CD4-positive, CD25-positive, alpha-beta regulatory T cell (primary cell): ENCODE measurements at regions not wholly inside any gene's neighbourhood (a gene's known extent, or its start where the extent isn't known, plus 50 kb on each side); places are given as distances from the start of the nearest gene placed in this dataset.

Experiments
- ATAC-seq, 2 donors: fragments of 150-1000 bp; cut with Tn5 transposase; one replicate each; pipeline ENCODE4 v1.10.0; 2021; ENCODE audit warnings: low read depth in 2 of 2, moderate number of reproducible peaks in 2 of 2, moderate library complexity in 1 of 2
- DNase-seq, 3 donors: peaks; one replicate each; pipeline versions ENCODE4 v3.0.0 to v3.0.0-alpha.2; 2012 to 2022; ENCODE audit warnings: mixed read lengths in 1 of 3
- H3K27ac ChIP-seq: one replicate; pipeline ENCODE4 v1.7.0; 2013; ENCODE audit warnings: mild to moderate bottlenecking, low read length; ENCODE audit not compliant: insufficient read depth, poor library complexity, severe bottlenecking
- H3K27me3 ChIP-seq: one replicate; pipeline ENCODE4 v1.7.0; 2013; ENCODE audit warnings: low read length; ENCODE audit not compliant: control insufficient read depth, insufficient read depth
- H3K36me3 ChIP-seq: one replicate; pipeline ENCODE4 v1.7.0; 2013; ENCODE audit warnings: mild to moderate bottlenecking, low read length, moderate library complexity; ENCODE audit not compliant: control insufficient read depth, insufficient read depth
- H3K4me1 ChIP-seq: 2 replicates; pipeline ENCODE4 v1.7.0; 2013; ENCODE audit warnings: mild to moderate bottlenecking, low read length; ENCODE audit not compliant: insufficient read depth, control insufficient read depth, poor library complexity, severe bottlenecking
- H3K4me3 ChIP-seq: one replicate; pipeline ENCODE4 v1.7.0; 2013; ENCODE audit warnings: low read depth, mild to moderate bottlenecking, low read length, moderate library complexity
- H3K9me3 ChIP-seq, 2 experiments: 1 replicate in 1 of 2; 2 replicates in 1 of 2; pipeline ENCODE4 v1.7.0; 2013; ENCODE audit warnings: low read length in 2 of 2, mild to moderate bottlenecking in 1 of 2, moderate library complexity in 1 of 2; ENCODE audit not compliant: control insufficient read depth in 2 of 2
- H3K27ac Mint-ChIP-seq, 3 donors: one replicate each; pipeline ENCODE4 v1.8.0; 2020 to 2022; ENCODE audit warnings: mild to moderate bottlenecking in 3 of 3, mixed read lengths in 3 of 3, moderate library complexity in 2 of 3
- H3K27me3 Mint-ChIP-seq: one replicate; pipeline ENCODE4 v1.8.0; 2022; ENCODE audit warnings: mild to moderate bottlenecking, mixed read lengths
- H3K36me3 Mint-ChIP-seq: one replicate; pipeline ENCODE4 v1.8.0; 2020; ENCODE audit warnings: mixed read lengths
- H3K4me1 Mint-ChIP-seq, 4 donors: one replicate each; pipeline ENCODE4 v1.8.0; 2020 to 2022; ENCODE audit warnings: mixed read lengths in 4 of 4, mild to moderate bottlenecking in 1 of 4
- H3K4me3 Mint-ChIP-seq, 4 donors: one replicate each; pipeline ENCODE4 v1.8.0; 2020 to 2022; ENCODE audit warnings: mild to moderate bottlenecking in 4 of 4, mixed read lengths in 4 of 4, moderate library complexity in 3 of 4
- H3K9me3 Mint-ChIP-seq, 7 donors: one replicate each; pipeline ENCODE4 v1.8.0; 2020 to 2022; ENCODE audit warnings: mixed read lengths in 7 of 7, mild to moderate bottlenecking in 3 of 7, moderate library complexity in 2 of 7

DNA sequence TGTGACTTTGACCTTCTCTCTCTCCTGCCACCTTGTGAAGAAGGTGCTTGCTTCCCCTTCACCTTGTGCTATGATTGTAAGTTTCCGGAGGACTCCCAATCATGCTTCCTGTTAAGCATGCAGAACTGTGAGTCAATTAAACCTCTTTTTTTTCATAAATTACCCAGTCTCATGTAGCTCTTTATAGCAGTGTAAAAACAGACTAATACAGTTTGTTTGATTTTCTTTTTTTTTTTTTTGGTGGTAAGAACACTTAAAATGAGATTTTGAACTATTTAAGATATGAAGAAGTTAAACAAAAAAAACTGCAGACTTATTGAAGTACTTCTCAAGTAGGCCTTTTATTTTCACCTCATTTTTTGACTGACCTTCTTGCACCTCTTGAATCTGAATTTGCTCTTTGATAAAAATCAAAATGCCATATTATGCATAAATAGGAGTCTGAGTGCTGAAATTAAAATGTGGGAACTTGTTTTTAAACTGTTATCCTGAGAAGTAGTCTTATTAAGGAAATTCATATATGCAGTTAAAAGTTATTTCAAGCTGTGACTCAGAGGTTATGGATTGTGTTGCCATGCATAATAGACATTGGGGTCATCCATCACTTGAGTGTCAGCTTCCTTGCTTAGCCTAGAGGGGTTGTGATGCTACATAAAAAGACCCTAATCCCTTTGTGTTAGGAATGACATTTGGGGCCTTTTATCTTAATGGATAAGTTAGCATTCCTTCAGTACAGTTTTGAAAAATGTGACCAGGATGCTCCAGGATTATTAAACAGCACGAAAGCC, 447.9 kb upstream of the FKBP1C start:
- DNase-seq, result no peak
- Histone ChIP-seq H3K9me3 (peaks cover 0 to 6% of the 10 kb centered on the region in 2 experiments), H3K36me3 (no peaks in the 10 kb centered on the region), H3K27me3 (no peaks in the 10 kb centered on the region), H3K4me3 (no peak overlapping the region), H3K4me1 (no peaks in the 10 kb centered on the region), H3K27ac (no peak overlapping the region)
- no peaks in the 10 kb centered on the region for H3K27me3 Mint-ChIP-seq
- H3K9me3 Mint-ChIP-seq, result peaks cover 0 to 11% (median 6%) of the 10 kb centered on the region in 7 donors
- no peak overlapping the region for H3K4me3 Mint-ChIP-seq
- no peak for ATAC-seq
- no peaks in the 10 kb centered on the region for H3K4me1 Mint-ChIP-seq
- H3K27ac Mint-ChIP-seq, result no peak overlapping the region
- no peaks in the 10 kb centered on the region for H3K36me3 Mint-ChIP-seq

DNA sequence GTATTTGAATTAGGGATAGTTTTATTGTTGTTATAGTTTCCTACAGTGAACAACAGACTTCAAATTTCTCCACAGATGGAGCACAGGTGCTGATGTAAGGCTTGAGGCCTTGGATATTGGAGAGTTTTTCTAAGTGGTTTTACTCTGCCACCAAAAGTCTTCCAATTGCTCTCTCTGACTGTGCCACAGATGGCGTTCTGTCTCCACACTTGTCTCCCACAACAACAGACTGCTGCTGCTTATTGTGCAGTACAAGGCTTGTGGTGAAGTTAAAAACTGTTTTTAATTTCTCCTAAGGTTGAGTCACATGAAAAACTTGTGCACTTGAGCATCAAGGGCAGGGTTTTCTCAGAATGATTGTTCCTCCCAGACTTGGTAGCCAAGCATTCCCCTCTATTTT, 460.9 kb upstream of the KHDRBS2 start:
- H3K4me1 Mint-ChIP-seq, result no peaks in the 10 kb centered on the region
- Histone ChIP-seq H3K27me3 (no peaks in the 10 kb centered on the region), H3K4me1 (no peaks in the 10 kb centered on the region), H3K9me3 (no peaks in the 10 kb centered on the region), H3K36me3 (no peaks in the 10 kb centered on the region), H3K4me3 (no peak overlapping the region), H3K27ac (no peak overlapping the region)
- H3K27ac Mint-ChIP-seq, result no peak overlapping the region
- no peak overlapping the region for H3K4me3 Mint-ChIP-seq
- no peaks in the 10 kb centered on the region for H3K36me3 Mint-ChIP-seq
- no peaks in the 10 kb centered on the region for H3K27me3 Mint-ChIP-seq
- H3K9me3 Mint-ChIP-seq, result peaks cover 0 to 15% (median 6%) of the 10 kb centered on the region in 7 donors
- ATAC-seq, result no peak
- no peak for DNase-seq

DNA sequence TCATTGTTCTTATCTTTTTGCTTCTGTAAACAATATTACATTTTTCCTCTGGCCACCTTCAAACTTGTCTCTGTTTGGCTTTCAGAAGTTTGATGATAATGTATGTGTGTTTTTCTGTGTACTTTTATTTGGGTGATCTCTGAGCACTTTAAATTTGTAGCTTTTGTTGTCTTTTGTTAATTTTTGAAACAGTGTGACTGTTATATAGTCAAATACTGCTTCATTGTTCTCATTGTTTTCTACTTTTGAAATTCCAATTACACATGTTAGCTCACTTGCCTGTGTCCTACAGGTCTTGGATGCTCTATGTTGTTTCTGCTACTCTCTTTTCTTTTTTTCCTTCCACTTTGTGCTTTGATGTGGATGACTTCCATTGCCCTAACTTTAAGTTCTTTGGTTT, 460.1 kb upstream of the KHDRBS2 start:
- Histone ChIP-seq H3K4me3 (no peak overlapping the region), H3K27me3 (no peaks in the 10 kb centered on the region), H3K36me3 (no peaks in the 10 kb centered on the region), H3K4me1 (no peaks in the 10 kb centered on the region), H3K27ac (no peak overlapping the region), H3K9me3 (no peaks in the 10 kb centered on the region)
- ATAC-seq (no peak), DNase-seq (no peak)
- Mint-ChIP-seq H3K27ac (no peak overlapping the region), H3K36me3 (no peaks in the 10 kb centered on the region), H3K27me3 (no peaks in the 10 kb centered on the region), H3K4me3 (no peak overlapping the region), H3K4me1 (no peaks in the 10 kb centered on the region), H3K9me3 (peaks cover 0 to 20% (median 6%) of the 10 kb centered on the region in 7 donors)

DNA sequence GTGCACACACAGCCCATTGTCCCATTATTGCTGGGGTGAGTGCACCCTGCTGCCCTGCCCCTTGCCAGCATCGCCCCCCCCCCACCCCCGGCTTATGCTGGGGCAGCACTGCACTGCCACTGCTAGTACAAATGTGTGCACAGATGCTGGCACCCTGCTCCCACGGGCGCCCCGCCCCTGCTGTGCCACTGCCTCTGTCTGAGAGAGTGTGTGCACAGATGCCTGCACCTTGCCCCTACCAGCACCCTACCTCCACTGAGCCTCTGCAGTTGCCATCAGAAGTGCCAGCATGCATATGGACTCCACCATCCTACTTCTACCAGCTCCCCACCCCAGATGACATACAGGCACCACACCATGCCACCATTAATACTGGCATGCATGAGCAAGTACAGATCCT, 454.6 kb upstream of the KHDRBS2 start:
- Histone ChIP-seq H3K27me3 (no peaks in the 10 kb centered on the region), H3K27ac (no peak overlapping the region), H3K9me3 (peaks cover 0 to 9% of the 10 kb centered on the region in 2 experiments), H3K4me3 (no peak overlapping the region), H3K4me1 (no peaks in the 10 kb centered on the region), H3K36me3 (no peaks in the 10 kb centered on the region)
- ATAC-seq (peak in 1 of 2 donors; percentile 12), DNase-seq (no peak)
- no peaks in the 10 kb centered on the region for H3K4me1 Mint-ChIP-seq
- H3K27me3 Mint-ChIP-seq, result no peaks in the 10 kb centered on the region
- peaks cover 0 to 22% (median 6%) of the 10 kb centered on the region in 7 donors for H3K9me3 Mint-ChIP-seq
- H3K36me3 Mint-ChIP-seq, result no peaks in the 10 kb centered on the region
- no peak overlapping the region for H3K4me3 Mint-ChIP-seq
- H3K27ac Mint-ChIP-seq, result no peak overlapping the region

GRCh38 chr6:62740171-62740570, 454.1 kb upstream of the KHDRBS2 start:
- Histone ChIP-seq H3K27me3 (no peaks in the 10 kb centered on the region), H3K4me3 (no peak overlapping the region), H3K4me1 (no peaks in the 10 kb centered on the region), H3K9me3 (peaks cover 0 to 9% of the 10 kb centered on the region in 2 experiments), H3K27ac (no peak overlapping the region), H3K36me3 (no peaks in the 10 kb centered on the region)
- no peak for DNase-seq
- Mint-ChIP-seq H3K9me3 (peaks cover 0 to 22% (median 6%) of the 10 kb centered on the region in 7 donors), H3K4me1 (no peaks in the 10 kb centered on the region), H3K27ac (no peak overlapping the region), H3K36me3 (no peaks in the 10 kb centered on the region), H3K4me3 (no peak overlapping the region), H3K27me3 (no peaks in the 10 kb centered on the region)
- ATAC-seq, result no peak

DNA sequence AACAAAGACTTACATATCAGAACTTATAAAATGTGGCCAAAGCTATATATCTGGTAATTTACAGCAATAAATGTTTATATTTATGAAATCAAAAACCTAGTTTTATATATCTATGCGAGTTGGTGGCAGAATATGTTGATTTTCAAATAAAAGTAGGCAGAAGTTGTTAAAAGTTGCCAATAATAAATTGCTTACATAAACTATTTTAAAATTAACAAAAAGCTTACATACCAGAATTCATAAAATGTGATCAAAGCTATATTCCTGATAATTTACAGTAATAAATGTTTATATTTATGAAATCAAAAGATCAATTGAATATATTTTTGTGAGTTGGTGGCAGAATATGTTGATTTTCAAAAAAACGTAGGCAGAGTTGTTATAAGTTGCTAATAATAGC, 451.8 kb upstream of the KHDRBS2 start:
- Histone ChIP-seq H3K27ac (no peak overlapping the region), H3K4me1 (no peaks in the 10 kb centered on the region), H3K27me3 (no peaks in the 10 kb centered on the region), H3K36me3 (no peaks in the 10 kb centered on the region), H3K9me3 (peaks cover 0 to 9% of the 10 kb centered on the region in 2 experiments), H3K4me3 (no peak overlapping the region)
- ATAC-seq (no peak), DNase-seq (no peak)
- Mint-ChIP-seq H3K9me3 (peaks cover 0 to 22% (median 4%) of the 10 kb centered on the region in 7 donors), H3K36me3 (no peaks in the 10 kb centered on the region), H3K27ac (no peak overlapping the region), H3K27me3 (no peaks in the 10 kb centered on the region), H3K4me1 (no peaks in the 10 kb centered on the region), H3K4me3 (no peak overlapping the region)

- Histone ChIP-seq H3K27ac (no peak overlapping the region), H3K9me3 (peaks cover 0 to 2% of the 10 kb centered on the region in 2 experiments), H3K4me3 (no peak overlapping the region), H3K4me1 (no peaks in the 10 kb centered on the region), H3K27me3 (no peaks in the 10 kb centered on the region), H3K36me3 (no peaks in the 10 kb centered on the region)
- Mint-ChIP-seq H3K4me1 (no peaks in the 10 kb centered on the region), H3K9me3 (peaks cover 0 to 29% (median 7%) of the 10 kb centered on the region in 7 donors), H3K27ac (no peak overlapping the region), H3K36me3 (no peaks in the 10 kb centered on the region), H3K4me3 (no peak overlapping the region), H3K27me3 (no peaks in the 10 kb centered on the region)
- DNase-seq, result no peak
- no peak for ATAC-seq
Observed at GRCh38 chr6:62721408-62721807, 435.4 kb upstream of the KHDRBS2 start.

DNA sequence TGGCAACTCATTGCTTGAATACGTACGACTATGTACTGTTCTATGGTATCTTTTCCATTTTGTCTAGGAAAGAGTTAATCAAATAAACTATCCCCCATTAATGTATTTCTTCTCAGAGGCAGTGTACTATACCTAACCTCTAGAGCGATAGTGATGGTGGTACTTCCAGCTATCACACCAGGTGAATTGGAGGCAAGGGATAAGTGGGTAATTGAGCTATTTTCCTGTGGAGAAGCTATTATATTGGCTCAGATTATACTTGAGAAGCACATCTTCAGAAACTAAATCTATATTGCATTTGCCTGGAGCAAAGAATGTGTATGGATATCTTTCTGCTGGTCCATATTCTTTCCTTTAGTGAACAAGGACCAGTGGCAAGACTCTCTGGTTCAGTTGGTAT, 430.7 kb upstream of the KHDRBS2 start:
- H3K36me3 ChIP-seq, result no peaks in the 10 kb centered on the region
- no peak overlapping the region for H3K4me3 ChIP-seq
- Mint-ChIP-seq H3K9me3 (peaks cover 0 to 18% (median 5%) of the 10 kb centered on the region in 7 donors), H3K27ac (no peak overlapping the region), H3K4me1 (no peaks in the 10 kb centered on the region), H3K36me3 (no peaks in the 10 kb centered on the region), H3K27me3 (no peaks in the 10 kb centered on the region), H3K4me3 (no peak overlapping the region)
- H3K9me3 ChIP-seq, result peaks cover 0 to 2% of the 10 kb centered on the region in 2 experiments
- ATAC-seq (no peak), DNase-seq (no peak)
- H3K27me3 ChIP-seq, result no peaks in the 10 kb centered on the region
- no peak overlapping the region for H3K27ac ChIP-seq
- H3K4me1 ChIP-seq, result no peaks in the 10 kb centered on the region
